GM19043 (cell line): ENCODE measurements at regions not wholly inside any gene's neighbourhood (a gene's known extent, or its start where the extent isn't known, plus 50 kb on each side); places are given as distances from the start of the nearest gene placed in this dataset.

Experiments
- ATAC-seq: cut with Tn5 transposase; IDR thresholded peaks from one replicate; pipeline ENCODE4 v1.9.1; 2021; ENCODE audit warnings: low read depth; ENCODE audit not compliant: unreplicated experiment

DNA sequence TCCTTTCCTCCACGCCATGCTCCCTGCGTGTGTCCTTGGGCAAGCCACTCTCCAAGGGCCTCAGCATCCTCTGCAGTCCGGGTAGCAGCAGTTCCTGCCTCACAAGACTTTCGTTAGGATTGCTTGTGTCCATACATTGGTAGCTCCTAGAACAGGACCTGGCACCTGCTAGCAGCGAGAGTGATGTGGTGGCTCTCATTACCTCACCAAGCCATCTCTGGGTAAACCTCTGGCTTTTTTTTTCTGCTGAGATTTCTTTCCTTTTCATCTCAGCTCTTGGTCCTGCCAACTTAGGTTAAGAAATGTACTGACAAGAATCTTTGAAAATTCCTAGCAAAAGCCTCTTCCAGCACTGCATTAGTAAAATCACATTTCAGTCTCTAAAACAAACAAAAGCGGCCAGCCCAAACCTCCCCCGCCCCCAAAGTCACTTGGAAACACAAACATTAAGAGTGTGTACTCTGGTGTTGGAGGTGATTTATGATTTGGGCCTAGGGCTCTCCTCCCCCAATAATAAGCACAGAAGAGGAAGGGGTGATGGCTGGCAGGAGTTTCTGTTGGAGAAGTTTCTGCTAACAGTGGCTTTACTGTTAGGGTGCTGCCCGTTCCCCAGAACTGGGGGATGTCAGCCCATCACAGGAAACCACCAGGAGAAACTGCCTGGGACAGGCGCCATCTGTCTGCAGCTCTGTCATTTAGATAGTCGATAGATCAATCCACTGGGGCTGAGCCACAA, 199.2 kb downstream of the CD83 start:
- ATAC-seq = no peak

DNA sequence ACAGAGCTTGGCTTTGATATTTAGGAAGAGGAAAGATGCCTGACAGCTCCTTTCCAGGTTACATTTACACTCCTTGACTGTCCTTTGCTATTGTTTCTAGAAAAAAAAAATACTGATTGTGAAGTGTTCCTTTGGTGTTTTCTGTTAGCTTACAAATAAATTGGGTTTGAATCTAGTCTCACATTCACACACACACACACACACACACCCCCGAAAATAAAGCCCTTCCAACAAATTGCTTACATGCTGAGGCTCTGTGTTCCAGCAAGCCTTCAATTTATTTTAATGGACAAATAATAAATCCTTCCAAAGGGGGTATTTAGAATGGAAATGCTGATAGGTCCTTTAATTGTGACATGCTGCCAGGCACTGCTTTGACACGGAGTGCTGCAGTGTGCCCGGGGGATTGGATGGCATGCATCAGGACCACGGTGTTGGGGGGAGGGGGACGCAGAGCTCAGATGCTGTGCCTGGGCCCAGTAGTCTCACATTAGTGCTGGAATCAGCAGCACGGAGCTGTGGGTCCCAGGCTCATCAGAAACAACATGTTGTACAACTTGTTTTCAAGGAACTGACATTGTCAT, 199.9 kb downstream of the CD83 start:
- no peak for ATAC-seq

DNA sequence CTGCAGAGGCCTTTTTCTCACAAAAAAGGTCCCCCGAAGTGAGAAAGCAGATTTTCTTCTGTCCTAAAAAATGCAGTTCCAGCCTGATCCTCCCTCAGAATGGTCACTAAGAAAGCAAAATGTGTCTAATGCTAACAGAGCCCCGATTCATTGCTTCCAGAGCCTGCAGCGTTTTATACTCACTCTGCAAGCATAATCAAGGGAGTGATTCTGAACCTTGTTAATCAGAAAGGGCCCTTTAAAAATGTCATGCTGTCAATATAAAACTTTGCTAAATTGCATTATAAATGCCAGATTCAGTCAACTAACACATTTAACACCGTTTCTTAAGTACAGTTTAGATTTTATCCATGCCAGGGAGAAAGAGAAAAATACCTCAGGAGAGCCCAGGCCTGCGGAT, 202.8 kb downstream of the CD83 start:
- no peak for ATAC-seq

DNA sequence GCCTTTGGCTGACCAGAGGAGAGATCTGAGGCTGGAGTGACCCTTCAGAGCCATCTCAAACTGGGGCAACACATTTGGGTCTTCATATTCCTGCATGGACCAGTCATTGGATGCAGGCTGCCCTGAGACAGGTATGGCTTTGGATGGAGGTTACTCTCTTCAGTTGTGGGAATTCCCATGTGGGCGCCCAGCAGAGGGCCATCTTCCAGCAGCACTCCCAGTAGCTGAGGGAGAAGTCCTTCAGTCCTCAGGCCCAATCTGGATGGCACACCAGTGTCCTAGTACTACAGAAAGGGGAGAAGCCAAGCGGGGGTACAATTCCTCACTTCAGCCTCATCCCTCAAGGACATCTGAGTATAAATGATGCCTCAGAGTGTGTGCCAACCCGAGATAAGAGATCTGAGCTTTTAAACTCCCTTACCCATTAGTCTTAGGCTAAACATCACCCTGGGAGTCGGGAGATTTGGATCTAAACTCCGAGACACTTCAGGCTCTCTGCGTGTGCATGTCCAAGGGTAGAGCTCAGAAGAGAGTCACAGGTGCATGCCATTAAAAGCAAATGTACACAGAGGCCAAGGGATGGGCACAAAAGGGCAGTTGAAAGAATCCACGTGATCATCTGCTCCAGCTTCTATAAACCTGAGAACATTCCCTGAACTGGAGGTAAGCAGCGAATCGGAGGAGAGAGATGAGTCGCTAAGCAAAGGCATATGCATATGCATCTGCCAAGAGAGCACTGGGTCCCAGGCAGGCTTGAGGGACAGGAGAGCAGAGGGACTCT, 204.6 kb downstream of the CD83 start:
- ATAC-seq = no peak

DNA sequence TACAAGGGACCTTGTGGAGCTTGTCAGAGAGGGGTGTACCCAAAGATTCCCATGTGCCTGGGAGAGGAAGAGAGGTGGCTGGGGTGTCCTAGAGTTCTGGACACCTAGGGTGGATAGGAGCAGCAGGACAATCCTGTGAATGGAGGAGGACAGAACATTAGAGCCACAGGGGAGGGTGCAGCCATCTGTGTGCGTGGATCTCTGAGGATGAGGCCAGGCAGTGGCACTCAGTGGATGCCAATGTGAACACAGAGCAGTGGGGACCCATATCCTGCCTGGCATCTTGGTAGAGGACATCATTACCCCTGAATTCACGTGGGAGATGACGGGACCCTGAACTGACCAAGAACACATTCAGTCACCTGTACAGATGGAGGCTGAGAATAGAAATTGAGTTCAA, 205.3 kb downstream of the CD83 start:
- ATAC-seq = no peak

DNA sequence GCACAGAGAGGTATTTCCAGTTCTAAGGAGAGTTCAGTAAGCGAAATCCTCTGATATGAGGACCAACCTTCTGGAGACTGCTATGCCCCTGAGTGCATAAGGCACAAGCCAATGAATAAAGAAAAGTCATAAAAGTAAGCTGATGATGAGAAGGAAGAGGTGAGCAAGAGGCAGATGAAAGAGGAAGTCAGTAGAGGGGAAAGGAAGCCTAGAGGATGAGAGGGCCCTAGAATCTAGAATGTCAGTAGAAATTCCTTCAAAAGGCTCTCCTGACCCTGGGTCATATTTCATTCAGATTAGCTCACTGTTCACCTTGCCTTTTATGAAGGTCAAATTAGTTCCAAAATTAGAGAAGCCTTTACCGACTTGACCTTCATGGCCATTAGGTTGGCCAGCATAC, 209.2 kb downstream of the CD83 start:
- no peak for ATAC-seq

DNA sequence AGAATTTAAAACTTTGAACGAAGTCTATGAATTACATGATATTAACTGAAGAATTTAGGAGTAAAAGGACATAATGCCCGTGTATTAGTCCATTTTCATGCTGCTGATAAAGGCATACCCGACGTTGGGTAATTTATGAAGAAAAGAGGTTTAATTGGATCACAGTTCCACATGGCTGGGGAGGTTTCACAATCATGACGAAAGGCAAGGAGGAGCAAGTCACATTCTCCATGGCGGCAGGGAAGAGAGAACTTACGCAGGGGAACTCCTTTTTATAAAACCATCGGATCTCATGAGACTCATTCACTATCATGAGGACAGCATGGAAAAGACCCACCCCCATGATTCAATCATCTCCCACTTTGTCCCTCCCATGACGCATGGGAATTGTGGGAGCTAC, 210.6 kb downstream of the CD83 start:
- no peak for ATAC-seq

DNA sequence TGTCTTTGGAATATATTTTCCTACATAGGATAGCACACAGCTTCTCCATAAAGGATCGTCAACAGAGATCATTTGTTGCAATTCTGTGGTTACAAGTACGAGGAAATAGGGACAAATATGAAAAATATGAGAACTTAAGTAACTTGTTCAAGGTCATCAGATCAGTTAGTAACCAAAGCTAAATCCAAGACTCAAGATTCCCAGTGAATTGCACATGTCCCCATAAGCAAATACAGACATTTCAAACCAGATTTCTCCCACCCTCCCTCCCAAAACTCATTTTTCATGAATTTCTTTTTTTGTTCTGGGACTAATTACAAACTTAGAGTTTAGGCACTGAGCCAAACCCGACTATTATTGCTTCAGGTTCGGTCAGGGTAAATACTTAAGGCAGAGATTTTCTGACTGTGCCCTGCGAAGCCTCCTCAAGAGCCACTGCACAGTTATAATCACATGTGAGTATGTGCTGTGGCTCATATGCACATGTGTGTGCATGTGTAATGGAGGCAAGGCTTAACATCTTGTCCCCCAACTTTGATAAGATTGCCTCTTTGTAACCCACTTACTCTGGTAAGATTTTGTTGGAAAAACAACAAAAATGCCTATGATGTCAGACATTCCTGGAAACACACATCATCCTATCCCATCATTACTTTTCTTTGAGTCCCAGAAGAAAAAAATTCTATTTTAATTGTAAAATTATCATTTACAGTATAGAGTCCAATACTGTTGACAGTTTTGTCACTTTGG, 216.2 kb downstream of the CD83 start:
- no peak for ATAC-seq

DNA sequence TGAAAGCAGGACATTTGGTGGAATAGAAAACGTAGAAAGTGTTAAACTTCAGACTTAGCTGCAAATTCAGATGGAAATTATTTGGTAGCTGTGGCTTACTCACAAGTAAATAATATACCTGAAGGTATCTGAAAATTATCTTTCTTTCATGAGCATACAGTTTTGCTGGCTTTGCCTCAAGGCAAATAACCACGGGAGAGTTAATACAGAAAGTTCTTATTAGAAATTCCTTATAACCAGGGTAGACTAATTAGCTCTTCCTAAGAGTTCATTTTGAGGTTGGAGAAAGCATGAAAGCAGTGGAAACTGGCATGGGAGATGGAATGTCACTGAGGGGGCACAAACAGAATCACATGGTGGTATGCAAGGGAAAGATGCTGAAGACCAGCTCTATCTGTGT, 217.5 kb downstream of the CD83 start:
- ATAC-seq = no peak

DNA sequence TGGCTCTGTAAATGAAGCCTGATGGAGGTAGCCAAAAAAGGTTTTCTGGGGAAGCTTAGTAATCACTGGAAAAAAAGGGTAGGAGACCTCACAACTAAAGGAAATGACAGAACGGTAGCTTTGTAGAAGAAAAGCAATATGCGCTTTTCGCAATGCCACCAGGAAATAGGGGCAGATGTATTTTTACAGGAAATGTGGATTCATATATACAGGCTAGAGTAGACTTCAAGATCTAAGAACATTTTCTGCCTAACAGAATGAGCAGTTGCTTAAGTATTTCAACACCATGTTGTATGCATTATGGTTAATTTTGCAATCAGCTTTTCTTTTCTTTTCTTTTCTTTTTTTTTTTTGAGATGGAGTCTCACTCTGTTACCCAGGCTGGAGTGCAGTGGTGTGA, 219.6 kb downstream of the CD83 start:
- no peak for ATAC-seq

DNA sequence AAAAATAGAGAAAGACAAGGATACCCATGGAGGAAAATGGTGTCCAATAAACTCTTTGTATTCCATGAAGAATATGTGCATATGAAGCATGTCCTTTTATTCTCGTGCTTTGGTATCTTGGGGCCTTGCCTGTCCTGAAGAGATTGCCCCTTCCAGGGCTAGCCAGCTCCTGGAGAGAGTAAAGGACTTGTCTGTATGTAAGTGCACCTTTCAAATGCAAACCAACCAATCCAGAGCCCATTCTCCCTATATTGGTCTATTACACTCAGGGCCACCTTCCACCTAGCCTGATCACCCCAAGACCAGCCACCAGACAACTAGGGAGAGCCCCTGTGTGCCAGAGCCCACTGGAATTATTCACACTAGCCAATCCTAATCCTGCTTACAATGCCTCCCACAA, 221.6 kb downstream of the CD83 start:
- no peak for ATAC-seq

DNA sequence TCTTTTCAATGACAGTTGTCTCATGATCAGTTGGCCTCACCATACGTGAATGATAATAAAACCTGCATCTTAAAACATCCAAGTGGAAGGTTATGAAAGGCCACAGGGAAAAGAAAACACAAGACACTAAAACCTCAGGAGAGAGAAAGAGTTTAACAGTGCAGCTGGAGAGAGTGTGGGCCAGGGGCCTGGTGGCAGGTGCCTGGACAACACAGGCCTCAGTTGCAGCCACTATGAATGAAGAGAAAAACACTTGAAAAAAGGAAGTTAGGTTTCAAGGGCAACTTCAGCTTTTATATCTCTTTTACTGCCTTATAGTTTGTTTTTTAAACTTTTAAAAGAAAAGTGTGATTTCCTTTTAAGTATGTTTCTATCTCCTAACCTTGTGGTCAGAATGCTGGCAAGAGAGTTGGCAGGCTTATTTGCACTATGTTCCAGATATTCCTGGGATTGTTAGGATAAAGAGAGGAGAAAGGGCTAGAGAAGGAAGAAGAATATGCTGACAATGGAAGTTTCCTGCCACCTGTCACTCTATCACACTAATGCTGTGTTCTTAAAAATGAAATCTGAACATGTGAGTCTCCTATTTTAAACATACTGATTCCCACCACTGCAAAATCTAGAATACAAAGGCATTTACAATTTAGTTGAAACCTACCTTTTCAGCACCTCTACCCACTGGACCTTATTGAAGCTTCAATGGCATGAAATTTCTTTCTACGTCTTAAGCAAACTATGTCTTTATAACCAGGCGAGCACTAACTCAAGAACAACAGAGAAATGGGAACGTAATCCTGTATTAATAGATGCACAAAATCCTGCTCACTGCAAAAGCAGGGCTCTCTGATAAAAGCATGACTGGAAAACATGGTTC, 222.4 kb downstream of the CD83 start:
- ATAC-seq = no peak

DNA sequence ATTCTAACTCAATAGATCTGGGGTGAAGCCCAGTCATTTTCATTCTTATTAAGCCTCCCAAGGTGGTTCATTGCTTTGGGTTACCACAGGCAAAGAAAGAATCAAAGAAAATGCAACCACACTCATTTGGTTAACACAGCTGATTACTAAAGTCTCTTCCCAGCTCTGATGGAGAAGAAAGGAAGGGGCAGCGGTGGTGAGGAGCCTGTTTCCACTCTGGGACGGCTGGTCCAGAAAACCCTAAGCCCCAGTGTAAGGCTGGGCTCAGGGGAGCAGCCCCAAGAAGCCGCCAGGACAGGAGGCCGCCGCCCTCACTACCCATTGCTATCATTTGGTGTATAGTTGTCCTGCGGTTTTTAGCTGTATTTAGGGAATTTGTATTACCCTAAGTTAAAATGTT, 226.9 kb downstream of the CD83 start:
- ATAC-seq = no peak

DNA sequence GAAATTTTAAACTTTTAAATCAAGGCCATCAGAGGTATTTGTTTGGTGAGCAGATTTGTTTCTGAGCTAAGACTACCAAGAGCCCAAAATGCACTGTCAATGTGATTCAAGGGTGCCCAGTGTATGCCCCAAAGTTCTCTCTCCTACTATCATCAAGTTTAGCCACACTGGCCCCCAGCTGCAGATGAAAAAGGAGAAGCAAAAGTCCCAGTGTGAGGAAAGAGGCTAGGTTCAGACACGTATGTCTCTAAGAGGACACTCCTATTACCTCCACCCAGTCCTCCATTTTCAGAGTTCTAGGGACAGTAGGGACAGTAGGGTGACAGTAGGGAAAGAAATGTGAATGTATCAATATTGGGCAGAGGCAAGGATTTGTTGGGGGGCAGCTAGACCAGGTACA, 230.8 kb downstream of the CD83 start:
- no peak for ATAC-seq

DNA sequence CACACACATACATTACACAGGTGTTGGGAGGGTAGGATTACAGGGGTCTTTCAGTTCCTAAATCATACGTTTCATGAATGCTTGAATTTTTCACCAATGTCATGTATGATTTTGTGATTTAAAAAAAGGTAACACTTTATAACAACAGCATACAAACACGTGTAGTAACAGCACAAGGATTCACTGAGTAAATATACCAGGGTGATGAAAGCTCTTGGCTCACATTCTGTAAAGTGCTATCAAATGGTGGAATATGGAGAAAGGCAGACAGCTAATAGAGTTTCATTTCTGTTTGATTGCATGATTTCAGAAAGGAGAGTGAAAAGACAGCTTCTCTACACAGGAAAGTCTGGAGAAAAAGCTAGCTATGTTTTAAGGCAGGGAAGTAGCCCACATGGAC, 231.9 kb downstream of the CD83 start:
- no peak for ATAC-seq

DNA sequence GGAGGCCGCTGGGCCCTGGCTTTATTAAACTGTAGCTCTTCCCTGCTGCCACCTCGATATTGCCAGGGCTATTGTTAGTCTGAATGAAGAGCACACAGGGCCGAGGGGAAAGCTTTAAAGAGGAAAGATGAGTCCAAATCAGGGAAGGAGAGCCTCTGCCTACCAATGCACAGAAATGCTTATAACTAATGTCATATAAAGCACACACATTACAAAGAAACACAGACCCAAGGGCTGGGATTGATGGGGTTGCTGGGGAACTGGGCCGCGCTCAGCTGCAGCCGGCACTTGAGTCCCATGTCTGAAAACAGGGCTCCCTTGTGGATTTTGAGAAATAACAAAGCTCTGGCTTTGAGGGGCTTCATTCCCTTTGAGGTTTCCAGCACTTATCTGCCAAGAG, 232.6 kb downstream of the CD83 start:
- no peak for ATAC-seq

DNA sequence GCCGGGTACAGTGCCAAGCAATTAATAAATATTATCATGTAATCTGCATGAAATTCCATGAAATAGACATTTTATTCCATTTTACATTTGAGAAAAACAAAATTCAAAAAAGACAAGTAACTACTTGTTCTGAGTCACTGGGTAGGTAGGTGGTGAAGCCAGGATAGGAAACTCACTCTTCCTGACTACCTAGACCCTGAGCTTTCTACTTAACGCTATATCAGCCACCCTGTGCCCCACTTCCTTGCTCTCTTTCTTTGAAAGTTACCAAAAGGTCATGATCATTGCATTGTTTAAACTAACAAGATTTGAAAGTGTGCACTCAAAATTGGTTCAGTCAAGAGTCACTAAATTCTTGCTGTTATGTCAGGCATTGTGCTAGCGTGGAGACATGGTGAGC, 235.7 kb downstream of the CD83 start:
- ATAC-seq = no peak

DNA sequence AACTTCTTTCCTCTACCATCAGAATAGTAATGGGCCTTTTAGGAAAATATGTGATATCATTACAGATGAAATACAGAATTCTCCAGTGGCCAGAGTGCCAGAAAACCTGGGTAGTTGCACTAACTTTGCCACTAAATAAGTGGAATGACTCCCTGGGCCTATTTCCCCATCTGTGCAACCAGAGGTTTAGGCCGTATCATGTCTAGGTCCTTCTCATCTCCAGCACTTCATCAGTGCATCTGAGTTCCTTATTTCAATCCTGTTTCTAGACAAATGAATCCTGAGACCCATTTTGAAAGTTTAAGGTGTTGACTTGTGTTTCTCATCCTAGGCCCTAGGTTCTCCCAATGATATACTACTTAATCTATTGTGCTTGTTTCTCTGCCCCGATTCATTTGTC, 236.2 kb downstream of the CD83 start:
- ATAC-seq = no peak

DNA sequence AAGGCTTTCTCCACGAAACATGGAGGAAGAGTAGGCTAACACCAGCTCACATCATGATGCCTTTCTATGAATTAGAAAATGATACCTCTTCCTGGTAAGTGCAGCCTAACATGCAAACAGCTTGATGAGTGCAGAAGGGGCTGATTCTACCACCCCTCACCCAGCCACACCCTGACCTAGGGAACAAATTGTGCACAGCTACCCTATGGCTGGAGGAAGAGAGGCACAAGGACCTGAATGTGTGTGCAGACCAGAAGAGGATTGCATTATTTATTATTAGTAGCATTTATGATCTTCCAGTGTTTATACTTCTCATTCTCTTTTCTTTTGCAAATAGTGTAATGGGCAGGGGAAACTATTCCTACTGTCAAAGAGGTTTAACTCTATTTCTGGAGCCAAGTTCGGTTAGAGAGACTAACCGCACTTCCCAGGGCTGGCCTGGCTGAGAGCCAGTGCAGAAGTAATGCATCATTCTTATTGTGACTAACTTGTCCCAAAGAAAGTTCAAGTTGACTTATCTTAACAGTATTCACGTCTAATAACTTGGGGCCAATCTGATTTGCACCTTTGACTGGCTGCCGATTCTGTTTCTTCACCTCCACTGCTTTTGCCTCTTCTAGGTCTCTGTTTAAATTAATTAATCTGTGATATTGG, 237.5 kb downstream of the CD83 start:
- ATAC-seq = no peak

DNA sequence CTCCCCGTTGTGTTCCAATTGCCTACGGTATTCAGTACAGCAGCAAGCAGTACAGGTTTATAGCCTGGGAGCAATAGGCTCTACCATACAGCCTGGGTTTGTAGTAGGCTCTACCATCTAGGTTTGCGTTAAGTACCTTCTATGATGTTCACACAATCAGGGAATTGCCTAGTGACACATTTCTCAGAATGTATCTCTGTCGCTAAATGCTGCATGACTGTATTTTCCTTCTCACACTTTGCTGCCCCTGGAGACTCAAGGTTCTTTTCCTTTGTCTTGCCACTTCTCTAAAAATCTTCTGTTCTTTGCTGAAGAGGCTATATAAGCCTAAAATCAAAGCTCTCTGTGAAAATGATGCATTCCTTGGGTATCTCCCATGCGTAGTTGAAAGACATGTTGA, 241.9 kb downstream of the CD83 start:
- ATAC-seq = no peak
